GM12878 (cell line): ENCODE measurements at regions not wholly inside any gene's neighbourhood (a gene's known extent, or its start where the extent isn't known, plus 50 kb on each side); places are given as distances from the start of the nearest gene placed in this dataset.

Experiments used
- CBX3 ChIP-seq: fragments of 200-600 bp; sonication (generic); IDR thresholded peaks from 2 replicates; pipeline ENCODE4 v1.6.1; 2016; ENCODE audit warnings: low read depth, borderline replicate concordance
- CHD1 ChIP-seq: IDR thresholded peaks from 2 replicates; pipeline ENCODE4 v1.6.1; 2012; ENCODE audit warnings: low read depth, low read length, improper control_type of control experiment
- CTCF ChIP-seq, 3 experiments: IDR thresholded peaks in 2 of 3; conservative IDR thresholded peaks in 1 of 3; 2 replicates each; pipeline ENCODE4 v1.5.1; 2011; ENCODE audit warnings: low read depth in 3 of 3, low read length in 3 of 3, mild to moderate bottlenecking in 3 of 3, control low read depth in 2 of 3, moderate library complexity in 2 of 3, inconsistent platforms in 1 of 3, mixed read lengths in 1 of 3; ENCODE audit not compliant: control insufficient read depth in 2 of 3, insufficient read depth in 1 of 3; ENCODE audit errors: extremely low read depth in 1 of 3
- MTA3 ChIP-seq: IDR thresholded peaks from 2 replicates; pipeline ENCODE4 v1.6.1; 2012; ENCODE audit warnings: low read length, inconsistent platforms, borderline replicate concordance
- NFYB ChIP-seq: IDR thresholded peaks from 2 replicates; pipeline ENCODE4 v1.6.1; 2011; ENCODE audit warnings: low read depth, mild to moderate bottlenecking, low read length, improper control_type of control experiment, moderate library complexity; ENCODE audit not compliant: insufficient read depth
- NR2C2 ChIP-seq: IDR thresholded peaks from 2 replicates; pipeline ENCODE4 v1.6.1; 2011; ENCODE audit warnings: borderline replicate concordance, low read depth; ENCODE audit not compliant: control insufficient read depth, insufficient read length
- POLR2A ChIP-seq: IDR thresholded peaks from 2 replicates; pipeline ENCODE4 v1.6.1; 2011; ENCODE audit warnings: low read depth, mild to moderate bottlenecking, low read length
- PRDM15 ChIP-seq: fragments of 450-650 bp; formaldehyde crosslinking; IDR thresholded peaks from 2 replicates; pipeline ENCODE4 v1.4.0; 2020; ENCODE audit warnings: mild to moderate bottlenecking, moderate library complexity
- REST ChIP-seq: IDR thresholded peaks from 2 replicates; pipeline ENCODE4 v1.6.1; 2012; ENCODE audit warnings: mild to moderate bottlenecking, low read depth, low read length
- SMC3 ChIP-seq: IDR thresholded peaks from 2 replicates; pipeline ENCODE4 v1.6.1; 2011; ENCODE audit warnings: low read length, improper control_type of control experiment, borderline replicate concordance
- ZNF274 ChIP-seq: IDR thresholded peaks from one replicate; pipeline ENCODE4 v1.8.0; 2011; ENCODE audit not compliant: insufficient read length, insufficient read depth

GRCh38 chr7:153543232-153543631 is 509.0 kb upstream of the DPP6 start:
- TF ChIP-seq CTCF (IDR thresholded peaks at IDR 0.05 in 2 of 3, conservative IDR thresholded peaks at IDR 0.05 in 1 of 3; ENCODE audit: control insufficient read depth in 2 of 3, extremely low read depth in 1 of 3, insufficient read depth in 1 of 3, low read depth in 3 of 3, low read length in 3 of 3) (no peak), MTA3 (no peak), CHD1 (no peak), SMC3 (no peak), NR2C2 (no peak), PRDM15 (no peak), ZNF274 (no peak), CBX3 (no peak), REST (no peak), NFYB (no peak), POLR2A (no peak)
